CD4-positive, CD25-positive, alpha-beta regulatory T cell (primary cell): ENCODE measurements at regions not wholly inside any gene's neighbourhood (a gene's known extent, or its start where the extent isn't known, plus 50 kb on each side); places are given as distances from the start of the nearest gene placed in this dataset.

Source experiments
- ATAC-seq, 2 donors: fragments of 150-1000 bp; cut with Tn5 transposase; one replicate each; pipeline ENCODE4 v1.10.0; 2021; ENCODE audit warnings: low read depth in 2 of 2, moderate number of reproducible peaks in 2 of 2, moderate library complexity in 1 of 2
- DNase-seq, 3 donors: peaks; one replicate each; pipeline versions ENCODE4 v3.0.0 to v3.0.0-alpha.2; 2012 to 2022; ENCODE audit warnings: mixed read lengths in 1 of 3
- H3K27ac ChIP-seq: one replicate; pipeline ENCODE4 v1.7.0; 2013; ENCODE audit warnings: mild to moderate bottlenecking, low read length; ENCODE audit not compliant: insufficient read depth, poor library complexity, severe bottlenecking
- H3K27me3 ChIP-seq: one replicate; pipeline ENCODE4 v1.7.0; 2013; ENCODE audit warnings: low read length; ENCODE audit not compliant: control insufficient read depth, insufficient read depth
- H3K36me3 ChIP-seq: one replicate; pipeline ENCODE4 v1.7.0; 2013; ENCODE audit warnings: mild to moderate bottlenecking, low read length, moderate library complexity; ENCODE audit not compliant: control insufficient read depth, insufficient read depth
- H3K4me1 ChIP-seq: 2 replicates; pipeline ENCODE4 v1.7.0; 2013; ENCODE audit warnings: mild to moderate bottlenecking, low read length; ENCODE audit not compliant: insufficient read depth, control insufficient read depth, poor library complexity, severe bottlenecking
- H3K4me3 ChIP-seq: one replicate; pipeline ENCODE4 v1.7.0; 2013; ENCODE audit warnings: low read depth, mild to moderate bottlenecking, low read length, moderate library complexity
- H3K9me3 ChIP-seq, 2 experiments: 1 replicate in 1 of 2; 2 replicates in 1 of 2; pipeline ENCODE4 v1.7.0; 2013; ENCODE audit warnings: low read length in 2 of 2, mild to moderate bottlenecking in 1 of 2, moderate library complexity in 1 of 2; ENCODE audit not compliant: control insufficient read depth in 2 of 2
- H3K27ac Mint-ChIP-seq, 3 donors: one replicate each; pipeline ENCODE4 v1.8.0; 2020 to 2022; ENCODE audit warnings: mild to moderate bottlenecking in 3 of 3, mixed read lengths in 3 of 3, moderate library complexity in 2 of 3
- H3K27me3 Mint-ChIP-seq: one replicate; pipeline ENCODE4 v1.8.0; 2022; ENCODE audit warnings: mild to moderate bottlenecking, mixed read lengths
- H3K36me3 Mint-ChIP-seq: one replicate; pipeline ENCODE4 v1.8.0; 2020; ENCODE audit warnings: mixed read lengths
- H3K4me1 Mint-ChIP-seq, 4 donors: one replicate each; pipeline ENCODE4 v1.8.0; 2020 to 2022; ENCODE audit warnings: mixed read lengths in 4 of 4, mild to moderate bottlenecking in 1 of 4
- H3K4me3 Mint-ChIP-seq, 4 donors: one replicate each; pipeline ENCODE4 v1.8.0; 2020 to 2022; ENCODE audit warnings: mild to moderate bottlenecking in 4 of 4, mixed read lengths in 4 of 4, moderate library complexity in 3 of 4
- H3K9me3 Mint-ChIP-seq, 7 donors: one replicate each; pipeline ENCODE4 v1.8.0; 2020 to 2022; ENCODE audit warnings: mixed read lengths in 7 of 7, mild to moderate bottlenecking in 3 of 7, moderate library complexity in 2 of 7

- H3K9me3 ChIP-seq: no peaks in the 10 kb centered on the region
- H3K27me3 ChIP-seq: no peaks in the 10 kb centered on the region
- H3K4me1 ChIP-seq: no peaks in the 10 kb centered on the region
- no peak overlapping the region for H3K4me3 ChIP-seq
- Mint-ChIP-seq H3K4me1 (no peaks in the 10 kb centered on the region), H3K27me3 (no peaks in the 10 kb centered on the region), H3K9me3 (peaks cover 0 to 16% (median 2%) of the 10 kb centered on the region in 7 donors), H3K36me3 (no peaks in the 10 kb centered on the region), H3K27ac (no peak overlapping the region), H3K4me3 (no peak overlapping the region)
- no peak overlapping the region for H3K27ac ChIP-seq
- no peaks in the 10 kb centered on the region for H3K36me3 ChIP-seq
- DNase-seq (no peak), ATAC-seq (no peak)
Observed at GRCh38 chr13:61179741-61180140, 235.9 kb downstream of the PCDH20 start.

DNA sequence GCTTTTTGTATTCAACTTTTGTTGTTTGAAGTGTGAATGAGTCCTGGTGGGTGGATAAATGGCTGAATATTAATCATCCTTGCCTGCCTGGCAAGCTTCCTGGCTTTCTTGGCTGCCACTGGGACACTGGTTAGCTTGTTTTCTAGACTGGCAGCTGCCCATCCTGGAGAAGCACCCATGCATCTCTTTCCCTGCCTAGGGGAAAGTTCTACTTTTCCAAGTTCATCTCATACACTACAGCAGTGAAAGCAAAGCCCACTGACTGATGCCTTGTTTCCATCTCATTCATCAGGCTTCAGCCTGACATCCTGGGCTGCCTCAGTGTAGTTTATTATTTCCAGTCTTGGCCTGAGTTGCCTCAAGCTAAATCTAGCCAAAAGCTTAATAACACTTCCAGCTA lies 244.8 kb downstream of the PCDH20 start:
- H3K27ac Mint-ChIP-seq: no peak overlapping the region
- Histone ChIP-seq H3K4me1 (no peaks in the 10 kb centered on the region), H3K4me3 (no peak overlapping the region), H3K27me3 (no peaks in the 10 kb centered on the region), H3K9me3 (no peaks in the 10 kb centered on the region), H3K27ac (no peak overlapping the region), H3K36me3 (no peaks in the 10 kb centered on the region)
- peaks cover 0 to 12% (median 5%) of the 10 kb centered on the region in 7 donors for H3K9me3 Mint-ChIP-seq
- no peak for ATAC-seq
- DNase-seq: no peak
- H3K27me3 Mint-ChIP-seq: no peaks in the 10 kb centered on the region
- no peaks in the 10 kb centered on the region for H3K4me1 Mint-ChIP-seq
- no peak overlapping the region for H3K4me3 Mint-ChIP-seq
- no peaks in the 10 kb centered on the region for H3K36me3 Mint-ChIP-seq

DNA sequence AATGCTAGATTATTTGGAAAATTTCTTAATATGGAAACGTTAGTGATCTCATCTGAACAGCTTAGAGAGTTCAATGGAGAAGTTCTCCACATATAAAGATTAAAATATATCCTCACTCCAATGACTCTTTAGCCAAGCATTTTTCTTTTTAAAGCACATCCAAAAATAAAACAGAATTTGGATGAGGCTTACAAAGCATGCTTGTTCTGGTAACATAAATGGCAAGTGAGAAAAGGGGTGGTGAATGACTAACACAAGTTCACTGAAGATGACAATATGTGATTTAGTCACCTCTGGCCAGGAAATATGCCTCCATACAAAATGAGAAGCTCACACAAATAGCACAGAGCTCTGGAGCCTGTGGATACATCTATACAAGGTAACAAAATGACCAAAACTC lies 253.0 kb downstream of the PCDH20 start:
- no peak for DNase-seq
- no peaks in the 10 kb centered on the region for H3K27me3 Mint-ChIP-seq
- no peaks in the 10 kb centered on the region for H3K36me3 ChIP-seq
- no peaks in the 10 kb centered on the region for H3K9me3 ChIP-seq
- no peak overlapping the region for H3K4me3 Mint-ChIP-seq
- H3K4me3 ChIP-seq: no peak overlapping the region
- H3K4me1 ChIP-seq: no peaks in the 10 kb centered on the region
- H3K27ac Mint-ChIP-seq: no peak overlapping the region
- ATAC-seq: no peak
- no peaks in the 10 kb centered on the region for H3K27me3 ChIP-seq
- no peaks in the 10 kb centered on the region for H3K36me3 Mint-ChIP-seq
- H3K9me3 Mint-ChIP-seq: peaks cover 0 to 14% (median 2%) of the 10 kb centered on the region in 7 donors
- no peaks in the 10 kb centered on the region for H3K4me1 Mint-ChIP-seq
- H3K27ac ChIP-seq: no peak overlapping the region

DNA sequence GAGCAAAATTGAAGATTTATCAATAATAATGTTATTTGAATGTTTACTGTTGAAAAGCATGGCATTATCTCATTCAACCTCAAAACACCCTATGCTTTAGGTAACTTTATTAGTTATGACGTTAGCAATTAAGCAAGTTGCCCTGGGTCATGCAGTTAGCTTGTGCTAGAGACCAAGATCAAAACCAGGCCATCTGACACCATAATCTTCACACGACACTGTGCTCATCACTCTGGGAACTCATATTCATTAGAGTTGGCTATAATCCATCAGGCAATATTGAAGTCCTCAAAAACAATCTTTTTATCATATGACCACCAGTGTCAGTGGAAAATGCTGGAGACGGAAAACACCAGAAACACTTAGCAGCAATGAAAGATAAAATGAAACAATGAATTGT lies 253.5 kb downstream of the PCDH20 start:
- no peaks in the 10 kb centered on the region for H3K9me3 ChIP-seq
- Mint-ChIP-seq H3K9me3 (peaks cover 0 to 14% (median 2%) of the 10 kb centered on the region in 7 donors), H3K27me3 (no peaks in the 10 kb centered on the region), H3K4me3 (no peak overlapping the region), H3K27ac (no peak overlapping the region), H3K4me1 (no peaks in the 10 kb centered on the region), H3K36me3 (no peaks in the 10 kb centered on the region)
- H3K27ac ChIP-seq: no peak overlapping the region
- no peak overlapping the region for H3K4me3 ChIP-seq
- H3K27me3 ChIP-seq: no peaks in the 10 kb centered on the region
- no peak for DNase-seq
- no peaks in the 10 kb centered on the region for H3K4me1 ChIP-seq
- no peak for ATAC-seq
- H3K36me3 ChIP-seq: no peaks in the 10 kb centered on the region

- H3K36me3 ChIP-seq: no peaks in the 10 kb centered on the region
- H3K4me3 ChIP-seq: no peak overlapping the region
- Mint-ChIP-seq H3K4me1 (no peaks in the 10 kb centered on the region), H3K9me3 (peaks cover 0 to 22% (median 4%) of the 10 kb centered on the region in 7 donors), H3K27ac (no peak overlapping the region), H3K36me3 (no peaks in the 10 kb centered on the region), H3K4me3 (no peak overlapping the region), H3K27me3 (no peaks in the 10 kb centered on the region)
- no peaks in the 10 kb centered on the region for H3K9me3 ChIP-seq
- DNase-seq (no peak), ATAC-seq (no peak)
- H3K4me1 ChIP-seq: no peaks in the 10 kb centered on the region
- no peak overlapping the region for H3K27ac ChIP-seq
- H3K27me3 ChIP-seq: no peaks in the 10 kb centered on the region
Observed at GRCh38 chr13:61156753-61157152, 258.9 kb downstream of the PCDH20 start.

DNA sequence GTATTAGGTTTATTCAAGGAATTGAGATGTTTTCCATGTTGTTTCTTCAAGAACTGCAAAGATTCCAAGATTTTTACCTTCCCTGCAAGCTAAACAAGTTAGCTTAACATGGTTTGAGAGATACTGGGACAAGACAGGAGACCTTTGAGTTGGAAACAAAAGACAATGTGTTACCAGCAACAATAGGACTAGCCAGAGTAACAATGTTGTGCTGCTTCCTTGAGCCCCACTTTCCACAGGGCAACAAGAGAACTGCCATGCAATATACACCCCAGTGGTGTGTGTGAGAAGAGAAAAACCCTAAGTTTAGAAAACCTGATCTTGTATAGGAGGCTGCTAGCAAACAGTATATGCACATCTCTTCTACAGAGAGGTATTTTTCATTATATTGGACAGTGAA lies 264.6 kb downstream of the PCDH20 start:
- Mint-ChIP-seq H3K27me3 (no peaks in the 10 kb centered on the region), H3K4me1 (no peaks in the 10 kb centered on the region)
- no peaks in the 10 kb centered on the region for H3K4me1 ChIP-seq

DNA sequence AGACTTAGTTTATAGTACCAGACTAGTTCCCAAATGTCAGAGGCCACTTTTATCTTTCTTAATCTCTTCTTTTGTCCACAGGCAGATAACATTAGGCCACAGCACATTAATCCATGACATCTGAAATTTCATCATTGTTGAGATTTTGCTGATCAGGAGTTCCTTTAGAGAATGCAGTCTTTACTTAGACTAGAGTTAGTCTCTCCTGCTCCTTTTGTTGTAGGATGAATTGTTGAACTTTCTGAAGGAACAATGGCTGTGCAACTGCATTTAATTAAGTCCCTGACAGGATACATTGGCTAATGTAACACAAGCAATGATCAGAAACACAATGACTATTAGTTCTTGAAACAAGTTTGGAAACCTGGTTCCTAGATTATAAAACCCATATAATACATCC lies 266.3 kb downstream of the PCDH20 start:
- H3K27me3 ChIP-seq: no peaks in the 10 kb centered on the region
- no peak overlapping the region for H3K27ac ChIP-seq
- H3K4me3 Mint-ChIP-seq: no peak overlapping the region
- H3K27me3 Mint-ChIP-seq: no peaks in the 10 kb centered on the region
- H3K36me3 ChIP-seq: no peaks in the 10 kb centered on the region
- peaks cover 0 to 27% (median 2%) of the 10 kb centered on the region in 7 donors for H3K9me3 Mint-ChIP-seq
- H3K27ac Mint-ChIP-seq: no peak overlapping the region
- ATAC-seq: no peak
- no peak for DNase-seq
- H3K4me1 ChIP-seq: no peaks in the 10 kb centered on the region
- H3K4me3 ChIP-seq: no peak overlapping the region
- no peaks in the 10 kb centered on the region for H3K36me3 Mint-ChIP-seq
- no peaks in the 10 kb centered on the region for H3K4me1 Mint-ChIP-seq
- H3K9me3 ChIP-seq: peaks cover 0 to under 1% of the 10 kb centered on the region in 2 experiments

More for the DNA sequence above, 264.6 kb downstream of the PCDH20 start:
- ATAC-seq (no peak), DNase-seq (no peak)
- Mint-ChIP-seq H3K27ac (no peak overlapping the region), H3K4me3 (no peak overlapping the region), H3K9me3 (peaks cover 0 to 26% (median 2%) of the 10 kb centered on the region in 7 donors), H3K36me3 (no peaks in the 10 kb centered on the region)
- Histone ChIP-seq H3K27ac (no peak overlapping the region), H3K36me3 (no peaks in the 10 kb centered on the region), H3K4me3 (no peak overlapping the region), H3K27me3 (no peaks in the 10 kb centered on the region), H3K9me3 (no peaks in the 10 kb centered on the region)

DNA sequence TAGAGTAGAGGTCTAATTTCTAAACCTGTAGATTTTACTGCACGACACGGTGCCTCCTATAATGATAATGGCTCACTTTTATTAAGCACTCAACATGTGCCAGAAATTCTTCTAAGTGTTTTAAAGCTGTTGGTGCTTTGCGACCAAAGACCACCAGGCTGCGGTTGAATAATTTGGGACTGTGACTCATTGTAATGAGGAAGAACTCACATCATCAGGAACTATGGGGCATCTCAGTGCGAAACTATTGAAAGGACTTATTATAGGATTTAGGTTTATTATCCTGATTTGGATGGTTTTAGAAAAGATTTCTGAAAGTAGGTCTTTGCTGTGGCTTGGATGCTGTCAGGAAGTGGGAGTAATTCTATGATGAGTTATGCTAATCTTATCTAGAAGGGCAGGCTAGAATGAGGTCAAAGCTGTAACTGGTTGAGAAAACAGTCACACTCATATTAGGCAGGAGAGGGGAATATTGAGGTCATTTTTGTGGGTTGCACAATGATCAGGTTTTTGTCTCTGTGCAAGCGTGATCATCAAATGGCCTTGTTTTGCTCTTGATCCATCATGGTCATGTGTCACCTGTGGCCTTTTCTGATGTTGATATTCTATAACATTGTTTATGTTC lies 266.8 kb downstream of the PCDH20 start:
- DNase-seq: no peak
- Mint-ChIP-seq H3K9me3 (peaks cover 0 to 26% (median 2%) of the 10 kb centered on the region in 7 donors), H3K4me1 (no peaks in the 10 kb centered on the region), H3K36me3 (no peaks in the 10 kb centered on the region), H3K27me3 (no peaks in the 10 kb centered on the region), H3K4me3 (no peak overlapping the region), H3K27ac (no peak overlapping the region)
- Histone ChIP-seq H3K27me3 (no peaks in the 10 kb centered on the region), H3K4me3 (no peak overlapping the region), H3K36me3 (no peaks in the 10 kb centered on the region), H3K9me3 (peaks cover 0 to 4% of the 10 kb centered on the region in 2 experiments), H3K4me1 (no peaks in the 10 kb centered on the region), H3K27ac (no peak overlapping the region)
- no peak for ATAC-seq
